GM19468 (cell line): ENCODE measurements at regions not wholly inside any gene's neighbourhood (a gene's known extent, or its start where the extent isn't known, plus 50 kb on each side); places are given as distances from the start of the nearest gene placed in this dataset.

ENCODE experiments used
- ATAC-seq: cut with Tn5 transposase; IDR thresholded peaks from one replicate; pipeline ENCODE4 v1.9.1; 2021; ENCODE audit warnings: mild to moderate bottlenecking, moderate library complexity, moderate number of reproducible peaks; ENCODE audit not compliant: unreplicated experiment; ENCODE audit errors: extremely low read depth

DNA sequence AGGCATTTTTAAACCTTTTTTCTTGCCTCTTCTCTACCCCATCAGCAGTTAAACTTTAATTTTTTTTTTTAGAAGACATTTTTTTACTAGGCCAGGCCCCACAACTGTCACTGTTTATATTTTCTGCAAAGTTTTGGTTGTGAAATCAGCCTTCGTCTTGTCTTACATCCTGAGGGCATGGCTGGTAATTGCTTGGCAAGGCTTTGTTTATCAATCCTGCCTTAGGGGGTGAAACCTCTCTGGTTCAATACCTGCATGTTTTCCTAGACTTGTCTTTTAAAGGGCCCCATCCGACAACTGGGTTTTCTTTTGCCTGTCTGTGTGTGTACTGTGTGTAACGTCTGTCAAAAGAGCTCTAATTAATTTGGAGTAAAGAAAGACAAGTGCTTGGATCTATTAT, 330.0 kb upstream of the CWC22 start:
- ATAC-seq, result no peak

DNA sequence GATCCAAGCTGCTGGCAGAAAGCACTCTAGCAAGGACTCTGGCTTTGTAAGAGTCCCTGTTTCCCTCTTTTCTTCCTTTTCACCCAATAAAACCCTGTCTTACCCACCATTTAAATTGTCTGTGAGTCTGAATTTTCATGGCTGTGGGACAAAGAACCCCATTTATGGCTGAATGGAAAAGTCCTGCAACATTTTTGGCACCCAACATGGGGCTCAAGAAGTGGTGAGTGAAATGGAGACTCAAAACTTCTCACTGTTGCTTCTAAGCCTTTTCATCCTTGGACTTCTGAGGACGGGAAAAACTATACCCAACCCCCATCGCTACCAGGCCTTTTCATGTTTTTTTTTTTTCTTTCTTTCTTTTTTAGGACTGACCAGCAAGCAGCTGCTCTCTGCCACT, 329.5 kb upstream of the CWC22 start:
- ATAC-seq, result no peak

DNA sequence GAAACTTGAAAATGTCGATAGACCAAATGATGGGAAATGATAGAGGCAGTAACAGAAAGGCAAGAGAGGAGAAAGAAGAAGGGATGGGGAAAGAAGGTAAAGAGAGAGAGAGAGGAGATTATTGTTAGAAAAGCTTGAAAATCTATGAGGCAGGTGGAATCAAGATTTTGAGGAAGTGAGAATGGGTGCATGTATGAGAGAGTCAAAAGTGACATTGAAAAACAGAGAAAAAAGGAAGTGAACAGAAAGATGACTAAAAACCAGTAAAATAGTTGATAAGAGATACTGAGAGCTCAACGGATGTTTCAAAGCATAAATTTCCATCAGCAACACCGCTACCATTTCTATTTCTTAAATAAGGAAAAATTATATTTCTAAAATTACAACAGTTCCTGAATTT, 327.4 kb upstream of the CWC22 start:
- peak; percentile 99 for ATAC-seq

DNA sequence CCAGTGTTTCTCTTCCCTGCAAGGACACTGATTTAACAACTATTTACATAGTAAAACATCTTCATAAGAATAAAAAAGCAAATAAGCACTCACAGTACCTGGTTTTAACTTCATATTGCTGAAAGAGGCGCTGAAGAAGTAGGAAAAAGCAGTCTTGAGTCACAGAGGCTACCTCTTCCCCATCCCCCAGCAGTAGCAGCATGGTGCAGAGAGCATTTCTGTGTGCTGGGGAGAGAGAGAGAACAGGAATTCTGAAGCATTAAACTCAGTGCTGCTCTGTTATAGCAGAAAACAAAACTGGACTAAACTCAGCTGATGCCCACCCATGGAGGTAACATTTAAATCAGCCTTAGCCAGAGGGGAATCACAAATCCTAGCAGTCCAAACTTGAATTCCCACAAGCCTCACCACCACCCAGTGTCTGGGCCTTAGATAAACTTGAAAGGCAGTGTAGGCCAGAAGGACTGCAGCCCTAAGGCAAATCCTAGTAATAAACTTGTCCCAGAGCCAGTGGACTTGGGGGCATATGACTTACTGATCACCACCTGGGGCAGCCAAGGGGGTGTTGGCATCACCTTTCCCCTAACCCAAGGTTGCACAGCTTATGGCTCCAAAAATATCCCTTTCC, 321.8 kb upstream of the CWC22 start:
- ATAC-seq, result no peak

DNA sequence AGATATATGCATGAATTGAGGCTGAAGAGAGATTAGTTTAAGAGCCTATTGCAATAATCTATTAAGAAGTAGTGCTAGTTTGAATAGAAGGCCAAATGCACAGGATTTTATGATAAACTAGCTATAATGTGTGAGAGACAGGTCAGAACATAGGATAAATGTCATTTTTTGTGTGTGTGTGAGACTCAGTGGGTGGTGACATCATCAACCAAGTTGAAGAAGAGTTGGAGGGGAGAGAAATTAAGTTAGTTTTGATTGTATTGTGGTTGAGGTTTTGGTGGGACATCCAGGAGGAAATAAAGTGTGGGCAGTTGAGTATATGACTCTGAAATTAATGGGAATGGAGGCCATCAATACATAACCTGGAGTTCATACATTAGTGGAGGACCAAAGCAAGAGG, 320.1 kb upstream of the CWC22 start:
- ATAC-seq, result no peak

DNA sequence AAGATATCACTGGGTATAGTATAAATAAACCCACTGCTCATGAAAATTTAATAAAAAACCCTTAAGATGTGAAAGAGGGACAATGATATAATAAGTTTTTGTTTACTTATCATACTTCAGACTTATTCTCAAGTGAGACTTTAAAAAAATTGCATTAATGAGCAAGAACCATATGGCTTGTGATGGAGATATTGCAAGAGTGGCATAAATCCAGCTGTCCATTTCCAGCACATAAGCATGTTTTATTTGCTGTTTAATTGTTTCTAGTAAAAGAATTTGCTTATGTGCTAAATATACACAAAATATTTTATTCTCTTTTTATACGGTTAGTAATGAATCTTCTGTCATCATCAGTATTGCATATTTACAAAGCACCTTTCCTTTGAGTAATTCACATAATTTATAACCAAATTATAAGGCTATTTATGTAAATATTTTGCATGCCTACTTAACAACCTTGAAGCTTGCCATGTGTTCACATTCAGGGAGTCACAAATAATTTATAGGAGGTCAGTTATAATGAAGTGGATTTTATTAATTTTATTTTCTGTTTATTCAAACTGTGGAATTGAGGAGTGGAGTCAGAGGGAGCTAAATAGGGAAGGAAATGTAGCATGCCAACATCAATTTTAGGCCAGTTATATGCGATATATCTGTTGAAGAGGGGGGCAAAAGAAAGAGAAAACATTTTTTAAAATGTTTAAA, 318.5 kb upstream of the CWC22 start:
- no peak for ATAC-seq

DNA sequence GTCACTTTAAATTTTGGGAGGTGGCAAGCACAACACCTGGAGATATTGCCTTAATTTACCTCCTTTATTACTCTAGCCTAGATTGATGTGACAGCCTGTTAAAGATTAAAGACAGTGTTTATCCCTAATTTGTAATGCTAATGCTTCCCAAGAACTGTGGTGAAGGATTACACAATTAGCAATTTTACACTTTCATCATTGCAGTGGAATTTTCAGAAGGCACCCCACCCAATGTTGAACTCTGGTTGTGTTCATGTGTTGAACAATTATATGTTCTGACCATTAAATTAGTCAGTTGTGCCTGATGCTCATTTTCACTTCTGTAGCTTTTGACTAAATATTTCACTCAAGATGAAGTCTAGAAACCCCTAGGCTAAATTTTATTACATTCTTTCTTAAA, 317.1 kb upstream of the CWC22 start:
- no peak for ATAC-seq

DNA sequence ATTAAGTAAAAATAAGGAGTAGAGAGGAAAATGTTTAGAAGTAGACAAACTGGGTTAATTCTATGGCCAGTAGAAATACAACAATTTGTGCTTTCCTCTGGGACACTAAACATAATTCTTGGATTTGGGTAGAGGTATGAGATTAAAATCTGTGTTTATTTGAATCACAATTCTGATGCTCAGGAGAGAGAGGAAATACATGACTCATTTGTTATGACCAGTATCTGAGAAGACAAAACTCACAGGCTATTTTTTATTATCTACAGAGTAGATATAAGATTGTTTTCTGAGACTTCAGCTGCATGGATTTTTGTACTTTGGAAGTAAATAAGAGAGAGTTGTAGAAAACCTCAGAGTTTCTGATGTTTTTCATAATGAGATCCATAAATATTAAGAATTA, 315.7 kb upstream of the CWC22 start:
- no peak for ATAC-seq

DNA sequence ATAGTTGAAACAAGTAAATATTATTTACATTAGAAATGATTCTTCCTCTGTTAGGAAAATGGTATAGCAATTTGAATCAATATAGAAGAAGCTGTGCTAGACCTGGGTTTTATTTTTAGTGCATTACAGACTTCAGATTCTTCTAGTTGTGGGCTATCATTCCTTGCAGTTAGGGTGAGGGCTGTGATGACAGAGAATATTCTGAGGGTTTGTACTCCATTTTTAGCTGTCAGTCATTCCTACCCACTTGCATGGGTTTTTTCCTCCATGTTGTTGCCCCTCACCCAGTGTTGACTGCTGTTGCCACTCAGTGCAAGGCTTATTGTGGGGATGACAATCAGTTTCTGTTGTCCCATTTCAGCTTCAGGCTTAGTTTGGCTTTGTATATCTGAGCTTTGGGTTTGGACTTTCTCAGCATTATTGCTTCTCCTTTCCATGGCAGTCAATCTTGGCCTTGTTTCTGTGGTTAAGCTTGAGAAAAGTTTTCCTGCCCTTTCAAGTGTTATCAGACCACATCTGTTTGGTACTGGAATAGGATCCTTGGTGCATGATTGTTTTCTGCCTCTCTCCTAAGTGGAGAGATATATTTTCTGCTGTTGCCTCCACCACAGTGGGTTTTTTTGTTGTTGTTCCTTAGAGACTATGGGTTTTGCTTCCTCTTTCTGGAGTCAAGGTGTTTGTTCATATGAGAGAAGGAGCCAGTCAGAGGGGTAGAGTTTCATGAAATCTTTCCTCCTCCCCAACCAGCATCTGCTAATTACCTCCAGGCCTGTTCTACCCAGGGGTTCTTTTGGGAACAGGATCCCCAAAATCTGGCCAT, 312.7 kb upstream of the CWC22 start:
- ATAC-seq, result peak; percentile 62

DNA sequence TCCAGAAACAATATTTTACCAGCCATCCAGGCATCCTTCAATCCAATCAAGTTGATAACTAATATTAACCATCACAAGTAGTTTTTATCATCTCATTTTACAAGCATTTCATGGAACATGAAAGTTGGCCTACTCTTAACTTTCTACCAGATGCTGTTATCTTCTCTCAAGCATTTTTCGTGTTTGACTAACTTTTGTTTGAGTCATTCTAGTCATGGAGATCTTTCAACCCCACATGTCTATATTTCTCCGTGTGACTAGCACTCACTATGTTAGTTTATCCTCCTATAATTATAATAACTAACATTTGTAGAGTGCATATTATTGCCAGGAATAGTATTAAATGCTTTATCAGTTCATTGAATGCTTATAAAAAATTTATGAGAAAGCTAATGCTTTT, 307.0 kb upstream of the CWC22 start:
- ATAC-seq, result no peak

DNA sequence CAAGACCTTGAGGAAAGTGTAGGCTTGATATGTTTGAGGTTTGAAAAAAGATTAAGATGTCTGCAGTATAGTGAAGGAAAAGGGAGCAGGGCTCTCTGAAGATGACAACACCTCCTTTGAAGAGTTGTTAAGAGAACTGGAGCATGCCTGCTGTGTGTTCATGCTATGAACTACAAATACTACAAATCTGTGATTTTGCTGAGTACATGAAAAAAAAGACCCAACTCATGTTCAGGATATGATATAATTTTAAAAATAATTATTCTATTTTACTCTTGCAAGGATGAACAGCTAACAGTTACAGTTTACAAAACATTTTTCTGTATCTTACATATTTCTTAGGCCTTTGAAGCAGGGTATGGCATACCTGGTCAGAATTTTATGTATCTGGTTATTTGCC, 305.4 kb upstream of the CWC22 start:
- no peak for ATAC-seq

DNA sequence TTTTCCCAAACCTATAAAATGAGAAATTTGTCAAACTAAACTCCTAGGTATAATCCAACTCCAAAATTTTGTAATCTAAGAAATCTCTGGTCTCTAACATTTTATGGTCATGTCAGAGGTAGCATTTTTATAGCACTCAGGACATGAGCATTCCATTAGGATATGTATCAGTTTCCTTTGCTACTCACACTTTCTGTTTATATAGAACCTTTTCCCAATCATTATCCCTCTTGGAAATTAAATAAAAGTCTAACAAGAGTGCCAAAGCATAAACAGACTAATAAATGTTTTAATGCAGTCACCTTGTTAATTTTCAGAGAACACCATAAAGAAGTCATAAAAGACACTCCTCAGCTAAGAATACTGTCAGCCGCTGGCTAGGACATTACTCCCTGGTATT, 300.0 kb upstream of the CWC22 start:
- no peak for ATAC-seq

DNA sequence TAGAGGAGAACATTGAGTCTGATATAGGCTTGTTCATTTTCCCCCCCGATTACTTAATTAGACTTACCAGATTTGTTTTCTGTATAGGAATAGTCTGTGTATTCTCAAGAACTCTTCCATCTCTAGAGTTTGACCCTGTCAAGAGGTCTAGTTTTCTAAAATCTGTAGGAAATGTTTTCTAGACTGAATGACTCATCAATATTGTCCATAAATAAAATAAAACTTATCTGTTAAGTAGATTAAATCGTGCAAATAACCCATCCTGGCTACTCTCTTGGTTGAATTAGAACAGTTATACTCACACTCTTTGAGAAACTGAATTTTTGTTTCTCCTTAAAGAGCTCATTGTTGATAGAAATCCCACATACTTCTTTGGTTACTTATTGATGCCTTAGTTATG, 299.2 kb upstream of the CWC22 start:
- ATAC-seq, result no peak

DNA sequence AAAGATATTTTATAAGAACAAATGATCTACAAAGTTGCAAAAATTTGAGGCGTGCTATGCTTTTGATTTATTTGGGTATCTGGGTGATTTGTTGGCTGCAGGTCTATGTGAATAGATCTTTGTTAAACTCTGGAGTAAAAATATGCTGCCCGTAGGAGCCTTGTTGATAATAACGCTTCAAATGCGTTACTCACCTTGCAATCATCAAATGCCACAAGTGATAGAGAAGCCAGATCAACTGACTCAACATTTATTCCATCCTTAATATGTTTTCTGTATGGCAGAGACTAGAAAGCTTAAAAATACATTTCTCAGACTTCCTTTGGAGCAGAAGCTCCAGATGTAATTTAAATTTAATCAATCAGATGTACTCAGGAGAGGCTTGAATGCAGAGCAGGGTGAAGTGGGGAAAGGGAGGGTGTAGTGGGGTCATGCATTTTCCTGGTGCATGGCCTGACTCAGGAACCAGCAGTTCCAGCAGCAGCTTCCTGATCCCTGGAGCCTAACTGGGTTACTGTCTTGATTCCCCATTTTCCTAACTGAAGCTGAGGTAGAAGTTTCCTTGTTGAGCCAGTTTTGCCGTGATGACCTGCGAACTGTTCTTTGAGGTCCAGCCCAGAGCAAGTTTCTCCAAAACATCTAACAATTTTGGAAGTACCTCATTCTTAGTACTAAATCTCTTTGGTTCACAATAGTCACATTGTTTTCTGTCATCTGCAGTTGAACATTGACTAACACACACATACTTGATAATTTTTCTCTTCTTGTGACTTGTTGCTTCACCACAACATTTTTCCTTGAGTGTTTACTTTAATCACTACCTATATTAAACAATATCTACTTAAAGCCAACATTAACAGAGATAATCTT, 284.7 kb upstream of the CWC22 start:
- no peak for ATAC-seq

DNA sequence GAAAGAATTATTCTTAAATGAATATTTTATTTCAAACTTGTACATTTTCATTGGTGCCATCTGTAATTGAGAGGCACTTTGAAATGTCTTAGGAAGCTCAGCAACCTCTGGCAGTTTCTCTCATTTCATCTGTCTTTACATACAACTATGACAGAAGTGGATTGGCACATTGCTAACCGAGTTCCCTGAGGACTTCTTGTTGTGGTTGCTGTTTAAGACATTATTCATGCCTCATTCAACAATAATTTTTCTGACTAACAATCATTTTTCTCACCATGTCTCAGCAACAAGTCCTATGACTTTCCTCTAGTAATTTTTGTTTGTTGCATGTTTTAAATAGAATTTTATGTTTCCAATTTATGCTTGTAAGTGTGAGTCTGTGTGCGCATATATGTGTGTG, 284.0 kb upstream of the CWC22 start:
- no peak for ATAC-seq

DNA sequence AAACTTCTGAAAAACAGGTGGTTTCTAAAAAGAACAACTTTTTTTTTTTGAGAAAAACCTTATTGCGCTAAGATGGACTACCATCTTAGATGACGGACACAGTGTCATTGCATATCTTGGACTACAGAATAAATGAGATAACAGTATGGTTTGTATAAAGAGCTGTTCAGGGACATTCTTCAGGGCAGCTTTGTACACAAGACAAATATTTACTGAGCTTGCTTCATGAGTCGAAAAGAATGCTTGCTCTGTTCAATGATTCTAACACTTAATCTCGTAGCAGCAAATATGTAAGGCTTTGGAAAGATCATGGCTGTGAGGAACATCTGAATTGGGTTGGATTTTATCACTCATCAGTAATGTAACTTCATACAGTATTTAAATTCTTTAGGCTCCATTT, 282.5 kb upstream of the CWC22 start:
- ATAC-seq, result no peak

DNA sequence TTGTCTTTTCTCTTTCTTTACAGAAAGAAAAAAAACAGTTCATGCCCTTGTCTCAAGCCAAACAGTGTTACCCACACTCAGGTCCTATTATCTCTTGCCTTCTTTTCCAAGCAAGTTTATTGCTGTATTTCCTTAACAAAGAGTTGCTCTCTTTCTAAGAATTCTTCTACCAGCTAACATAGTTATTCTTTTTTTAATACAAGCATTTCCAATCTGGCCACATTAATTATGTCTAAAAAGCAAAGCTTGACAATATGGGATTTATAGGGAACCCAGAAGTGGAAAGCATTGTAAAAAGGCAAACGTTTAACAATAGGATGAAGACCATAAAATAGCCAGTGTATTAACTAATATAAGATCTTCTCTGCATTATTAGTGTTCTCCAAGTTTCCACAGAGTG, 272.5 kb upstream of the CWC22 start:
- ATAC-seq, result no peak

DNA sequence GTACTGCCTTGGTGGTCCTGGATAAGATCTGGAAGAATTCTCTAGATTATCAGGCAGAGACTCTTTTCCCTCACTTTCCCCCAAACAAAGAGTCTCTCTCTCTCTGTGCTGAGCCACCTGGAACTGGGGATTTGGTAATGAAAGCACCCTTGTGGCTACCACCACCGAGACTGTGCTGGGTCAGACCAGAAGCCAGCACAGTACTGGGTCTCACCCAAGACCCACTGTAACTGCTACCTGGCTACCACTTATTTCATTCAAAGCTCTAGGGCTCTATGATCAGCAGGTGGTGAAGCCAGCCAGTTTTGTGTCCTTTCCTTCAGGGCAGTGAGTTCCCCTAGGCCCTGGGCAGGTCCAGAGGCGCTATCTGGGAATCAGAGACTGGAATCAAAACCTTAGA, 269.6 kb upstream of the CWC22 start:
- ATAC-seq, result no peak

DNA sequence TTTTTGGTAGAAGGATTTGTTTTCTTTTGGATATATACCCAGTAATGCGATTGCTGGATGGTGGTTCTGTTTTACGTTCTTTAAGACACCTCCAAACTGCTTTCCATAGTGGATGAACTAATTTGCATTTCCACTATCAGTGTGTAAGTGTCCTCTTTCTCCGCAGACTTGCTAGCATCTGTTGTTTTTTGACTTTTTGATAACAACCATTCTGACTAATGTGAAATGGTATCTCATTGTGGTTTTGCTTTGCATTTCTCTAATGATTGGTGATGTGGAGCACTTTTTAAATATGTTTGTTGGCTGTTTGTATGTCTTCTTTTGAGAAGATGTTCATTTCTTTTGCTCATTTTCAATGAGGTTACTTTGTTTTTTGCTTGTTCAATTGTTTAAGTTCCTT, 260.9 kb upstream of the CWC22 start:
- no peak for ATAC-seq

DNA sequence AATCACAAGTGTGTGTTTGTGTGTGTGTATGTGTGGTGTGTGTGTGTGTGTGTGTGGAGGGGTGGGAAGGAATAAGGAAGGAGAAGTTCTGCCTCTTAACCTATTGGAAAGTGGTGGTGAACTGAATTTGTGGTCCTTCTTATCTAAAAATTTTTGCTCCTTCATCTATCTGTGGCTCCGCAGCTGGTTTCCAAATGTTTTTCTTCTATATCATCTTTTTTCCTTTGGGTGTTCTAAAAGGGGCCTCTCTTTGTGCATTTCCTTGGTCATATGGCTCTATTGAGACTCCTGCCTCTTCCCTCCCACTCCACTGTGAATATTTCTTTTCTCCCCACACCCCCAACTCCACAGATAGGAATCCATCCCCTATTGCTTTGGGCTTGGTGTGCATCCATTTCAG, 254.9 kb upstream of the CWC22 start:
- no peak for ATAC-seq

DNA sequence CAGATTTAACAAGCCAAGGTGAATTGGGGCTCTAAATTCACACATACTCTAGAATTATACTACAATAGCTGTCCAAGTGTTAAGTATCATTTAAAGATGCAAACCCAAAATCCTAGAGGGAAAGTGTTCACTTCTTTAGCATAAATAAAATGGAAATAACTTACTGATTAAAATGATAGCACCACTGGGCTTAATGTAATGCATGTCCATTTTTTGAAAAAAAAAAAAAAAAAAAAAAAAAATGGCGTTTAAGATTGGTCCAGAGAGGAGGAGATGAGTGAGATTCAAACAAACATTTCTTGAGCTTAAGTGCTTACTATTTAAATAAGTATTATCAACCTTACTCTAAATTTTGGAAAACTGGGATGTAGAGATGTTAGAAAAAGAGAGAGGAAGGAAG, 251.5 kb upstream of the CWC22 start:
- ATAC-seq, result no peak
